ENCODE measurements at regions not wholly inside any gene's neighbourhood (a gene's known extent, or its start where the extent isn't known, plus 50 kb on each side); places are given as distances from the start of the nearest gene placed in this dataset.

GRCh38 chr17:71402007-71402406, 718.8 kb upstream of the SOX9 start:
- TF ChIP-seq, protein P1, sequence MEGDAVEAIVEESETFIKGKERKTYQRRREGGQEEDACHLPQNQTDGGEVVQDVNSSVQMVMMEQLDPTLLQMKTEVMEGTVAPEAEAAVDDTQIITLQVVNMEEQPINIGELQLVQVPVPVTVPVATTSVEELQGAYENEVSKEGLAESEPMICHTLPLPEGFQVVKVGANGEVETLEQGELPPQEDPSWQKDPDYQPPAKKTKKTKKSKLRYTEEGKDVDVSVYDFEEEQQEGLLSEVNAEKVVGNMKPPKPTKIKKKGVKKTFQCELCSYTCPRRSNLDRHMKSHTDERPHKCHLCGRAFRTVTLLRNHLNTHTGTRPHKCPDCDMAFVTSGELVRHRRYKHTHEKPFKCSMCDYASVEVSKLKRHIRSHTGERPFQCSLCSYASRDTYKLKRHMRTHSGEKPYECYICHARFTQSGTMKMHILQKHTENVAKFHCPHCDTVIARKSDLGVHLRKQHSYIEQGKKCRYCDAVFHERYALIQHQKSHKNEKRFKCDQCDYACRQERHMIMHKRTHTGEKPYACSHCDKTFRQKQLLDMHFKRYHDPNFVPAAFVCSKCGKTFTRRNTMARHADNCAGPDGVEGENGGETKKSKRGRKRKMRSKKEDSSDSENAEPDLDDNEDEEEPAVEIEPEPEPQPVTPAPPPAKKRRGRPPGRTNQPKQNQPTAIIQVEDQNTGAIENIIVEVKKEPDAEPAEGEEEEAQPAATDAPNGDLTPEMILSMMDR (IDR thresholded peaks at IDR 0.05; ENCODE audit: low read depth, low read length, missing input control): no peak
- TF ChIP-seq, protein P2, sequence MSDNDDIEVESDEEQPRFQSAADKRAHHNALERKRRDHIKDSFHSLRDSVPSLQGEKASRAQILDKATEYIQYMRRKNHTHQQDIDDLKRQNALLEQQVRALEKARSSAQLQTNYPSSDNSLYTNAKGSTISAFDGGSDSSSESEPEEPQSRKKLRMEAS (IDR thresholded peaks at IDR 0.05): no peak
- TF ChIP-seq SP1 (IDR thresholded peaks at IDR 0.05) (no peak), JUND (IDR thresholded peaks at IDR 0.05) (no peak), TAF1 (conservative IDR thresholded peaks at IDR 0.05) (no peak), RAD21 (IDR thresholded peaks at IDR 0.05) (no peak), EGR1 (IDR thresholded peaks at IDR 0.05; ENCODE audit: low read depth in 2 of 2) (no peak), GABPA (IDR thresholded peaks at IDR 0.05 in 1 of 2, conservative IDR thresholded peaks at IDR 0.05 in 1 of 2) (no peak), NR2F2 (IDR thresholded peaks at IDR 0.05) (no peak), YY1 (IDR thresholded peaks at IDR 0.05) (no peak), ATF3 (IDR thresholded peaks at IDR 0.05) (no peak)
- TF ChIP-seq, protein P3, sequence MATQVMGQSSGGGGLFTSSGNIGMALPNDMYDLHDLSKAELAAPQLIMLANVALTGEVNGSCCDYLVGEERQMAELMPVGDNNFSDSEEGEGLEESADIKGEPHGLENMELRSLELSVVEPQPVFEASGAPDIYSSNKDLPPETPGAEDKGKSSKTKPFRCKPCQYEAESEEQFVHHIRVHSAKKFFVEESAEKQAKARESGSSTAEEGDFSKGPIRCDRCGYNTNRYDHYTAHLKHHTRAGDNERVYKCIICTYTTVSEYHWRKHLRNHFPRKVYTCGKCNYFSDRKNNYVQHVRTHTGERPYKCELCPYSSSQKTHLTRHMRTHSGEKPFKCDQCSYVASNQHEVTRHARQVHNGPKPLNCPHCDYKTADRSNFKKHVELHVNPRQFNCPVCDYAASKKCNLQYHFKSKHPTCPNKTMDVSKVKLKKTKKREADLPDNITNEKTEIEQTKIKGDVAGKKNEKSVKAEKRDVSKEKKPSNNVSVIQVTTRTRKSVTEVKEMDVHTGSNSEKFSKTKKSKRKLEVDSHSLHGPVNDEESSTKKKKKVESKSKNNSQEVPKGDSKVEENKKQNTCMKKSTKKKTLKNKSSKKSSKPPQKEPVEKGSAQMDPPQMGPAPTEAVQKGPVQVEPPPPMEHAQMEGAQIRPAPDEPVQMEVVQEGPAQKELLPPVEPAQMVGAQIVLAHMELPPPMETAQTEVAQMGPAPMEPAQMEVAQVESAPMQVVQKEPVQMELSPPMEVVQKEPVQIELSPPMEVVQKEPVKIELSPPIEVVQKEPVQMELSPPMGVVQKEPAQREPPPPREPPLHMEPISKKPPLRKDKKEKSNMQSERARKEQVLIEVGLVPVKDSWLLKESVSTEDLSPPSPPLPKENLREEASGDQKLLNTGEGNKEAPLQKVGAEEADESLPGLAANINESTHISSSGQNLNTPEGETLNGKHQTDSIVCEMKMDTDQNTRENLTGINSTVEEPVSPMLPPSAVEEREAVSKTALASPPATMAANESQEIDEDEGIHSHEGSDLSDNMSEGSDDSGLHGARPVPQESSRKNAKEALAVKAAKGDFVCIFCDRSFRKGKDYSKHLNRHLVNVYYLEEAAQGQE (IDR thresholded peaks at IDR 0.05): no peak

All from liver (tissue), 3 donors.